ENCODE measurements at regions not wholly inside any gene's neighbourhood (a gene's known extent, or its start where the extent isn't known, plus 50 kb on each side); places are given as distances from the start of the nearest gene placed in this dataset.

- Mint-ChIP-seq H3K9me3 (ENCODE audit: unreplicated experiment) (peaks cover 17% of the 10 kb centered on the region), H3K4me3 (ENCODE audit: unreplicated experiment) (no peak overlapping the region), H3K27ac (ENCODE audit: unreplicated experiment) (no peak overlapping the region), H3K36me3 (ENCODE audit: unreplicated experiment) (no peaks in the 10 kb centered on the region), H3K27me3 (ENCODE audit: unreplicated experiment) (peaks cover 8% of the 10 kb centered on the region), H3K4me1 (ENCODE audit: low read depth, unreplicated experiment) (peaks cover 32% of the 10 kb centered on the region)
- no peak for DNase-seq
- TF ChIP-seq CTCF (IDR thresholded peaks at IDR 0.05; ENCODE audit: partially characterized antibody, unreplicated experiment), result no peak
Measured at GRCh38 chr14:76958020-76958979, 70.2 kb downstream of the IRF2BPL start.

- Mint-ChIP-seq H3K27ac (ENCODE audit: unreplicated experiment) (peak overlapping the region; percentile 100), H3K9me3 (ENCODE audit: unreplicated experiment) (peaks cover 13% of the 10 kb centered on the region), H3K27me3 (ENCODE audit: unreplicated experiment) (peaks cover 8% of the 10 kb centered on the region), H3K36me3 (ENCODE audit: unreplicated experiment) (no peaks in the 10 kb centered on the region), H3K4me1 (ENCODE audit: low read depth, unreplicated experiment) (peaks cover 32% of the 10 kb centered on the region), H3K4me3 (ENCODE audit: unreplicated experiment) (no peak overlapping the region)
- no peak for DNase-seq
- no peak for TF ChIP-seq CTCF (IDR thresholded peaks at IDR 0.05; ENCODE audit: partially characterized antibody, unreplicated experiment)
Measured at GRCh38 chr14:76957224-76957891, 71.2 kb downstream of the IRF2BPL start.

DNA sequence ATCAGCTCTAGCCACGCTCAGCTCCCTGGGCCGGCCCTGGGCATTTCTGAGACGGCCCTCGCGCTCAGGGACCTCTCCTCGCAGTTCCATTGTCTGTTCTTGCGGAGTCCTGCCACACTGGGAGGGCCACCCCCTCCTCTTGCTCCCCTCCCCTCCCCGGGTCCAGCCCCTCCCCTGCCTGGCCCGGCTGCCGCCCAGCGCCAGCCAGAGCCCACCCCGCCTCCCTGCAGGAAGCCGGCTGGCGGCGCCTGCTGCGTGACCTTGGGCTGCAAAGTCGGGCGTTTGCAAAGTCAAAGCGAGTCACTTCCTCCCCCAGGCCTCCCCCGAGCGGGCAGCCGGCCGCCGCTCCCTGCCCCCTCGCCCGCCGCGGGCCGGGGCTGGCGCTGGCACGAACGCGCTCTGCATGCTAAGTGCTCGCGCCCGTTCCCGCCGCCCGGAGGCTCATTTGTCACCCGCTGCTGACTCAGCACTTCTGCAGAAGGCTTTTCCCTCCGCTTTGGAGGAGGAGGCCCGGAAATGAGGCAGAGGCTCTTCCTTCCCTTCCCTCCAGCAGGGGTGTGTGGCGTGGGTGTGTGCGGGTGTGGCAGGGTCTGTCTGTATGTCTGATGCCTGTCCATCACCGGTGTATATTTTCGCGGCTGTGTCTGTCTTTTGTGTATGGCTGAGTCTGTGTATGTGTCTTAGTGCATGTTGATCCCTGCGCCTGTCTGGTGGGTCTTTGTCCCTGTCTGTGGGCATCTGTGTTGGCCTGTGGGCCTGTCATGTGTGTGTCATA lies 72.0 kb downstream of the IRF2BPL start:
- no peak for TF ChIP-seq CTCF (IDR thresholded peaks at IDR 0.05; ENCODE audit: partially characterized antibody, unreplicated experiment)
- Mint-ChIP-seq H3K9me3 (ENCODE audit: unreplicated experiment) (peaks cover 13% of the 10 kb centered on the region), H3K36me3 (ENCODE audit: unreplicated experiment) (no peaks in the 10 kb centered on the region), H3K4me1 (ENCODE audit: low read depth, unreplicated experiment) (peaks cover 26% of the 10 kb centered on the region), H3K4me3 (ENCODE audit: unreplicated experiment) (peak overlapping the region; percentile 90), H3K27me3 (ENCODE audit: unreplicated experiment) (peaks cover 8% of the 10 kb centered on the region), H3K27ac (ENCODE audit: unreplicated experiment) (peak overlapping the region; percentile 100)
- peak; percentile 84 for DNase-seq

DNA sequence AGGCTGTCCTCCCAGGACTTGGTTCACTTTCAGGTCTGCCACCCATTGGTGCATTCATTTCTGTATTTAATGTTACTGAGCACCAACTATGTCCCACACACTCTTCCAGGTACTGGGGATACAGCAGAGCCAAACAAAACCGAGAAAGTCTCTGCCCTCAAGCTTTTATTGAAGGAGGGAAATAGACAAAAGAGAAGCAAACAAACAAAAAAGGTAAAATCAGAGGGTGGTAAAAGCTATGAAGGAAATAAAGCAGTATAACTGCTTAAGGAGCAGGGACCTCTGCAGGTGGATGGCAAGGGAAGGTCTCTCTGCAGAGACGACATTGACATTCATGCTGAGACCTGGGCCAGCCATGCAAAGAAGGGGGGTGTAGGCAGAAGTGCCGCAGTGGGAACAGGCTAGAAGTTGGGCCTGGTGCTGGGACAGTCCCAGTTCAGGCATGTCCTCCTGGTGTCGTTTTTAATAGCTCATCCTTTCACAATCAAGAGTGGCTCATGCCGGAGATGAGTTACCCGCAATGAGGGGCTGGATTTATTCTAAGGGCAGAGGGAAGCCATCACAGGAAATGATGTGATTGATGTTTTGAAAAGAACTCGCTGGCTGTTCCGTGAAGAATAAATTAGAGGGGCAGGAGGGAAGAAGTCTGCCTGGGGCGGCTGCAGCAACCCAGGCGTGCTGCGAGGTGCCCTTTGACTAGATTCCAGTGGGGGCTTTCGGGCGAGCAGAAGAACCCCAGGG lies 72.8 kb downstream of the IRF2BPL start:
- H3K27ac Mint-ChIP-seq (ENCODE audit: unreplicated experiment), result peak overlapping the region; percentile 97
- peaks cover 12% of the 10 kb centered on the region for H3K27me3 Mint-ChIP-seq (ENCODE audit: unreplicated experiment)
- peak overlapping the region; percentile 83 for H3K4me3 Mint-ChIP-seq (ENCODE audit: unreplicated experiment)
- H3K36me3 Mint-ChIP-seq (ENCODE audit: unreplicated experiment), result no peaks in the 10 kb centered on the region
- H3K4me1 Mint-ChIP-seq (ENCODE audit: low read depth, unreplicated experiment), result peaks cover 28% of the 10 kb centered on the region
- peaks cover 13% of the 10 kb centered on the region for H3K9me3 Mint-ChIP-seq (ENCODE audit: unreplicated experiment)
- DNase-seq, result no peak
- no peak for TF ChIP-seq CTCF (IDR thresholded peaks at IDR 0.05; ENCODE audit: partially characterized antibody, unreplicated experiment)

Measured in glutamatergic neuron (in vitro differentiated cells).